SKM-1 (cell line): ENCODE measurements at regions not wholly inside any gene's neighbourhood (a gene's known extent, or its start where the extent isn't known, plus 50 kb on each side); places are given as distances from the start of the nearest gene placed in this dataset.
A peak's percentile ranks its signal among the peaks of the same experiment; 100 is the strongest.
"Not testable (repeated sequence)": the region's sequence is repeated elsewhere in the genome, so short reads cannot be mapped to it uniquely, and the experiment has no call there.

ENCODE experiments used
- DNase-seq: peaks from one replicate; lab custom pipeline; 2025; ENCODE audit not compliant: unreplicated experiment; lab: John Stamatoyannopoulos, UW

DNA sequence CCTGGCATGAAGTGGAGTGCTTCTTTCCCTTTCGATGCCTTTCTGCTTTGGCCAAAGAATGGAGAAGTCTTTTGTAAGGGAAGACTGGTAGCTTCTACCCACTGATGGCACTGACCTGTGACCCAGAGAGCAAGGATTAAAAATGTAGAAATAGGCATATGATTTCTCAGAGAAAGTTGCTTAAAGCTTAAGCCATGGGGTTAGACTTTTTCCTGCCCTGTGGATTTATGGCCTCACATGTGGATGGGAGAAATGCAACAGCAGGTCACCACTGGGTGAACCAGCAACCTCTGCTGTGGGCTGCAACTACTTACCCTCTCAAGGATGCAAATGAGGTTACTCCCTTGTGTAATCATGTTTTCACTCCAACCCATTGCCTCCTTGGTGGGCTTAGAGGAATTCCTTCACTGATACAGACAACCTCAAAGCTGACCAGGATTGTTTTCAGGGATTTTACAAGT is 86.7 kb upstream of the CDC42EP3 start:
- not testable (repeated sequence) for DNase-seq

DNA sequence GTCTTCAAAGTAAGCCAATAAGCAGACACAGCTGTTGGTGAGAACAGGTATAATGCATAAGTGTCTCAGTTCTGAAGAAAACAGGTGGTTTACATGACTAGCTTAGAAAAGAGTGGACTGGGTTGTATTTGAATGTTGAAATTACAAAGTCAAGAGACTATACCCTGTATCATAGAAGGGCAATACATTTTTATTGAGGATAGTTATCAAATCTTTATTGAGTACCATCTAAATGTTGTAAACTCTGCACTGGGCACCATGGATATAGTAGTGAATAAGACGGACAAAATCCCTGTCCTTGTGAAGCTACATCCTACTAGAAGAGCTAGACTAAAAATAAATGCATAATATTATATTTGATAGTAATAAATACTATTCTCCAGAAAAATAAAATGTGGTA is 88.5 kb upstream of the CDC42EP3 start:
- DNase-seq, result not testable (repeated sequence)

DNA sequence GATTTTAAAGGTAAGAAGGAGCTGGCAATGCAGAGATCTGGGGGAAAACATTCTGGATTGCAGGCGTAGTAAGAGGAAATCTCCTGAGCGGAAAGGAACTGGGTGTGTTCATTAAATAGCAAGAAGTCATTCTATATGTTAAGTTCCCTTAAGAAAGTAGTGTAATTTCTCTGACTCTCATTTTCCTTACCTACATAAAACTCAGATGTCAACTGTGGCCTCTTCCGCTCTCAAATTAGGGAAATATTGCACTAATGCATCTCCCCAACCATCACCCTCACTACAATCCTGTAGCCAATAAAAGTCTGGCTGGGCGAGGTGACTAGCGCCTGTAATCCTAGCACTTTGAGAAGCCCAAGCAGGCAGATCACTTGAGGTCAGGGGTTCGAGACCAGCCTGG is 89.0 kb upstream of the CDC42EP3 start:
- DNase-seq, result no peak

DNA sequence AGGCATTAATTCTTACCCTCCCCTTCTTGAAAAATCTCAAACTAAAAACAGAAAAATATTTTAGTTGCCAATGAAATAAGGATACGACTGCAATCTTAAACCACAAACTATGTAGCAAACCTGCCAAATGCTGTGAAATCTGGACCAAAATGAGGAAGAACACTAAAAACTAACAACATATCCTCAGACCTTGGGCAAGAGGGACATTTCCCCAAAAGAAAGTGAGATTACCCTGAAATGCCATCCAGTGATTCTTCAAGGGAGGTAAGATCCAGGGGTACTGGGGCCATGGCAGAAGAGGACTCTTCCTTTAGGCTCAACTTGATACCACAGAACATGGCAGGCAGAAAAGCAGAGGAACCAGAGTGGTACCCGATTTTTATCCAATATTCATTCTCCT is 90.8 kb upstream of the CDC42EP3 start:
- peak; percentile 44 for DNase-seq

DNA sequence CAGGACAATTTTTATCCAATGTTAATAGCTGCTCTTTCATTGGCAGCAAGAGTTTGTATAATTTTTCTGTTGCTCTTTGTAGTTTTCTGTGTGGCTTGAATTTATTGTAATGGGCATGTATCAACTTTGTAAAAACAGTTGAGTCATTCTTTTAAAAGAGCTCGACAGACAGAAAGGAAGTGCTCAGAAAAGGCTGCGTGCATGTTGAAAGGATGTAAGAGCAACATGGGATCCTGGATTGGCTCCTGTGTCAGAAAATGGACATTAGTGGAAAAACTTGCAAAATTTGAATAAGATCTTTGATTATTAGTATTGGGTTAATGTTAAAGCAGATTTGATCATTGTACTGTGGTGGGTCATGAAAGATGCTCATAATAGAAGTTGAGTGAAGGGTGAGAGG is 93.3 kb upstream of the CDC42EP3 start:
- no peak for DNase-seq

DNA sequence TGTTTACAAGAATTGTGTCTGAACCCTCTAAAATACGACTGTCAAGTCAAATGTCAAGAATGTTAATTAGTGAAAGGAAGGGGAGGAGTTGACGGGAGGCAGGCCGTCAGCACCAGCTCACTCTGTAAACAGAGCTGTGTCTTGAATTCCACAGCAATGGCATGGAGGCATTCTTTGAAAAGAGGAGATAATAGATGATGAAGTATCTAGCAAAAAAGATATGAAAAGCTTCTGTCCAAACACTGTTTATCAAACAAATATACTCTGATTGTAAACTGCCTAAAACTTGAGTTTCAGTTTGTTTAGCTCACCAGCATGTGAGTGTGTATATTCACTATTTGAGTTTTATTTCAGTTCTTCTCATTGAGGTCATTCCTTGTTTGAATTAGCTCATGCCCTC is 94.7 kb upstream of the CDC42EP3 start:
- no peak for DNase-seq

DNA sequence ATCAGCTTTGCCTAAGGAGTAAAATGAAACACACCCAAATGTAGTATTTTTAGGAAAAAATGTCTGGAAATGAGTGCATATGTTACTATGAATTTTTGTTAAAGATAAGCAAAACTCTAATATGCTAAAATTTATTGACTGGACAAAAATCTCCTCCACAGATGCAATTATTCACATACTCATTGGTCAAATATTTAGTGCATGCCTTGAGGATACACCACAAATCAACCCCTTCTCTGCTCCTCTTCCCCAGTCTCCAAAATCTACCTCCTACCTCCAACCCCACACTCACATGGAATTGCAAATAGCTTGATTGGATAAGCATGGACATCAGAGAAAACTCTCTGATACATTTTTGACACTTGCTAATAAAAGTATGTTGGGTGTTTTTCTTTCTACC is 95.6 kb upstream of the CDC42EP3 start:
- no peak for DNase-seq

DNA sequence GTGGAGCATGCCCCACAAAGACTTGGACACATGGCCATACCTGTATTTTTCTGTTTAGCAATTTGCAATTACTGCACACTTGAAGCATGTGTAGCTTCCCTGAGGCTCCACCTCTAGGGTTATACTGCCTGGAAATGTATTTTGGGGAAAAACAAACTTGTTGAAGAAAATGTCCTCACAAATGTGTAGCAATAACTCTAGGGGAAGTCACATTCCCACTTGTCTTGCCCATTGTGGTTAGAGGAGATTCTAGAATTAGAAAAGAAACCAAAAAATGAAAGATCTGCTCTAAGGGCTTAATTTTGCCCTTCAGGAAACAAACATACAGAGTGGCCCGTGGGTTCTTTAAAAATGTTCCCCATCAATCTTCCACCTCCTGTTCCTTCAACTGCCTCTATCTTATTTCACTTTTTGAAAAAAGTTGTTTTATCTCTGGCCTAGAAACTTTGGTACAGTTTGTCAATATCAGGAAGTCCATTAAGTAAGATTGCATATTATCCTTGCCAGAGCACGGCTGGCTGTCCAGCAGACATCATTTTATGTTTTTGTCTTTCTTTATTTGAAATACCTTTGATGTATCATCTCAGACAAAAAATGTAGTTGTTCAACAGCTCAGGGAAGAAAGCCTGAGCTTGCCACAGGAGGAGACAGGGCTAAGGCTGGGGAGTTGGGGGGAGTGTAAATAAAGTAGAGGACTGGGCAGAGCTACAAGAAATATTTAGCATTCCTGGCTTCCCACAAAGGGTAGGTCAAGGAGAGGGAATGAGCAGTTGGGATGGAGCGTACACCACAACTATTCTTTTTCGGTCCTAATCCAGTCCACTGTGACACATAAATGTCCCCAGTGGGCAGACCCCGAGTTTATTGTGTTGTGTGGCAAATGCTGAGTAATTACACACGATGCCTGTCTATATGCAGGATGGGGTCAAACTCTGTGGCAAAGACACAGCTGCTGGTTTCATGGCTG is 96.8 kb upstream of the CDC42EP3 start:
- peak; percentile 26 for DNase-seq

DNA sequence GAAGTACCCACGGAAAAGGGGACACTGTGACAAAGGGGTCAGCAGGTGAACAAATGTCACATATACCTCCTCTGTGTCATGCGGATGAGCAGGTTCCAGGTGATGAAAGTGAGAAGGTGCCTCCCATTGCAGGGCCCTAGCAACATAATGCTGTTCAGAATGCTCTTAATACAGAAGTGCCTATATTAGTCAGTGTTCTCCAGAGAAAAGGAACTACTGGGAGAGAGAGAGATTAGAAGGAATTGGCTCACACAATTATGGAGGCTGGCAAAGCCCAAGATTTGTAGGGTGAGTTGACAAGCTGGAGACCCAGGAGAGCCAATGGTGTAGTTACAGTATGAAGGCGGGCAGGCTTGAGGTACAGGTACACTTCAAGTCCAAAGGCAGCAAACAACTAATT is 98.1 kb upstream of the CDC42EP3 start:
- DNase-seq, result no peak

DNA sequence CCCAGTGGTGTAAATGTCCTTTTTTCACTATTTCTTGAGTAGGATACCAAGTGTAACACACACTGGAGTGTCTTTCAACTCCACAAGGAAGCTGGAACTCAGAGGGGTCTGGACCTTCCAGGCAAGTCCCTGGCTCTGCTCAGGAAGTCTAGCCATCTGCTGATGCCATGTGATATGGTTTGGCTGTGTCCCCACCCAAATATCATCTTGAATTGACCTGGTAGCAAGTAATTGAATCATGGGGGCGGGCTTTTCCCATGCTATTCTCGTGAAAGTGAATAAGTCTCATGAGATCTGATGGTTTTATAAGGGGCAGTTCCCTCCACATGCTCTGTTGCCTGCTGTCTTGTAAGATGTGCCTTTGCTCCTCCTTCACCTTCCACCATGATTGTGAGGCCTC is 99.4 kb upstream of the CDC42EP3 start:
- DNase-seq, result no peak

DNA sequence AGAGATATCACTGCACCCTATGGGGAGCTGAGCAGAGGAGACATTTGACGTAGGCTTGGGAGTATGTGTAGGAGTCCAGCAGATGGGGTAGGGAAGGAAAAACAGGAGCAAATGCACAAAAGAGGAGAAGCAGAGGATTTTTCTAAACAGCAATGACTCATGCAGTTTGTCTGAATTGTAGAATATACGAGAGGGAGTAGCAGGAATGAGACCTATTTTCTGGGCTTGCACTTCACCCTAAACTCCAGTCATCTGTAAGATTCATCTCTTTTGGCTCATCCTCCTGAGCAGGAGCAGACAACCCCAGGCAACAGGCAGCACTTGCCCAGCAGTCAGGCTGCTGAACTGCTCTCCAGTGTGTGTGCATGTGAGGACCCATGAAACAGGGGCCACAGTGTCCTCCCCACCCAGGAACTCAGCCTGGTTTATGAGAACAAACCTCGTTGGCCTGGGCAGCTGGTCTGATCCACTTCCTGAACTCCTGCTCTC is 100.2 kb upstream of the CDC42EP3 start:
- DNase-seq, result no peak

DNA sequence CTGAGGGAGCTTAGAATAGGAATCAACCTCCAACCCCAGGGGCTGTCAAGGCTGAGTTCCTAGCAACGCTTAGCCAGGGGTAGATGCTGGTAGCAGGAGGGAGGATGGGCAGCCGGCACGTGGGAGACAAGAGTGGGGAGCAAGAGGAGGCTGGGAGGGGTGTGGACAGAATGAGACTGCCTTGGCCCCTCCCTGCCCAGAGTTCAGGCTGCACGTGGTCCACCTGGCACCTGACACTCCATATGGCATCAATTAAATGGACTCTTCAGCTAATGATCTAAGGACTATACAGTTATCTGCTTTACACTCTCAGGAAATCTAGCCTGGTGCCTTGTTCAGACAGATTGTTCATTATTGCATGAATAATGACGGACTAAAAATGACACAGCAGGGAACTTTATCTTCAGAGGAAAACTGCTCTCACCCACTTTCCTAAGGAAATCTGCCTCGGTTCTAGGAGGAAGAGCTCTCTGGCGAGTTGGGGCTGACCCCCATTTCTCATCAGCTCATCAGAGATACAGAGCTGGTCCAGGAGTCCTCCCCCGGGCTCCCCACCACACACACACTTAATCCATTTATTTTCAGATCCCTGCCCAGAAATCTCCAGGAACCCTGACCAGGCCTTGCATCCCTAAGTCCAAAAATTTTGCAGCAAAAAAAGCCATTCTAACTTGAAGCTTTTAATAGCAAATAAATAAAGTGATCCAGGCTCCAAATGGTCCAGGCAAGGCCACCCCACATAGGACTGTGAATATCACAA is 102.1 kb upstream of the CDC42EP3 start:
- DNase-seq, result no peak

DNA sequence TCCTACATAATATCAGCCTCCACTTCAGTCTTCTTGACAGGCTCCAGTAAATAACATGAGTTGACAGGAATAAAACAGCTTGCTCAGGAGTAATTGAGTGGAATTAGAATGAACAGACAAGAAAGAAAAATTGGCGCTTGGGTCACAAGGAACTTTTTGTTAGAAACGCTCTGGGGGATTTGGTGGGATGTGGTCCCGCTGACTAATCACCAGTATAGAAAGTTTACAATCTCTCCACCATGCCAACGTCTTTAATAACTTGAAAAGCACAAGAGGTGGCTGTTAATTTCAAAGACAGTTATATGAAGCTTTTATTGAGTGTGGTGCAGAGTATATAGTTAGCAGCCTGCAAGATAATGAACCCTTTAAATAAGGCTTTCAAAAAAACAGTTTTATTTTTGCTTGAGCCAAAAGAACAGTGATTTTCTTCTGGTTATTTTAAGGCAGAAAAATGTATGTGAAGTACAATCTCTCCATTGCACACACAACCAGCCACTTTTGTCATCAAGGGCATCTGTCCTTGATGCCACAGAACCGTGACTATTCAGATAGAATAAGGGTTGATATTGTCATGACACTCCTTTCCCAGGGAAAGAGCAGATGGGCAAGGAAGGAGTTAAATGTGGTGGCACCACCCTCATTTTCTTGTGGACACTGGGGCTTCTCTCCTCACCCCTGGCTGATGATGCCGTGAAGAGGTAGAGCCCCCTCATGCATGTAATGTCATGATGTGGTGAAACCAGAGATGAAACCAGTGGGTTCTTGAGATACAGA is 102.9 kb upstream of the CDC42EP3 start:
- DNase-seq, result not testable (repeated sequence)

DNA sequence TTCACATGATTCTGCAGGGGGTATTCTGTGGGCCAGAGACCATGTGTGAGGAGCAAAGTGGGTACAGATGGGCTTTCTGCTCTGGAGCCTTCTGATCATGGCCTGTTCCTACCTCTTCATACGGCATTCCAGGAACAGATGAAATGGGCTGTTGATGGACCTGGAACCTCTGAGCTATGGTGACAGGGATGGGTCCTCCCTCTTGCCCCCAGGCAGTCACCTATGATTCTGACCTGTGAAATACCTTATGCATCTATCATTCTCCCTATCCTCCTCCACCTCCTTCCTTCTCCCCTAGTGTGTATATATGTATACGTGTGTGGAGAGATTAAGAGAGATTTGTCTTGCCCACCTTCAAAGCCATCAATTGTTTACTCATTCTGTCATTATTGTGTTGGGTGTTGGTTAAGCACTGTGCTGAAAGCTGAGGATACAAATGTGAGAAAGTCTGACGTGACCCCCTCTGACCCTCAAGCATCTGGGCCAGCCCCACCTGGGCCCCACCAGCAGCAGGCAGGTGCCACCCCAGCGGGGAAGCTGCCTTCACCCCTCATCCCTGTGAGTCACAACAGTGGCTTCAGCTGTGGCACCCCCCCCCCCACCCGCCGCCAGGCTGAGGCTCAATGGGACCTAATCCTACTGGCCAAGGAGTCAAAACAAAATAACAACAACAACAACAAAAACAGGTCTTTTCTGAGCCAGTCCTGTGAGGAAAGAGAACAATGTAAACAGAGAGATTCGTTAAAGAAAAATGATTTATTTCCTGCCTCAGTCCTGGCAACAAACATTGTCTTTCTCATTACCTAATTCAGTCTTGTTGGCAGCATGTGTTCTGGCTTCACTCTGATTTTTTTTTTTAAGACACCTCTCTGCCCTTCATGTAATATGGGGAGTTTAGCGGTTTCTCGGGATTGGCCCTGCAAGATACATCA is 103.8 kb upstream of the CDC42EP3 start:
- no peak for DNase-seq

DNA sequence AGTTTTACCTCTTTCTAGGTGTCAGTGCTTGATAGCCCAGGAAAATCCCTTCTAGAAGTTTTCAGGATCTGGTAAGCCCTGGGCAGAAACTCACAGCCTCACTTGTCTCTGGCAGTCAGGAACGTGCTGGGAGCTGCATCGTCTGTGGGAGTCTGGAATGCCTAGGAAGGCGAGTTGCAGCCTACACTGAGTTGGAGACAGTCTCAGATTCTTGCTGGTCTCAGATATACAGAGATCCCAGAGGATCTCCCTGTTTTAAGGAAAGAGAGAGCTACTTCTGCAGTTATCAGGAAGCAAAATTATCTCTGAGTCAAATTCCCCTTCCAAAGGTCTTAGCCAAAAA is 104.4 kb upstream of the CDC42EP3 start:
- DNase-seq, result no peak

DNA sequence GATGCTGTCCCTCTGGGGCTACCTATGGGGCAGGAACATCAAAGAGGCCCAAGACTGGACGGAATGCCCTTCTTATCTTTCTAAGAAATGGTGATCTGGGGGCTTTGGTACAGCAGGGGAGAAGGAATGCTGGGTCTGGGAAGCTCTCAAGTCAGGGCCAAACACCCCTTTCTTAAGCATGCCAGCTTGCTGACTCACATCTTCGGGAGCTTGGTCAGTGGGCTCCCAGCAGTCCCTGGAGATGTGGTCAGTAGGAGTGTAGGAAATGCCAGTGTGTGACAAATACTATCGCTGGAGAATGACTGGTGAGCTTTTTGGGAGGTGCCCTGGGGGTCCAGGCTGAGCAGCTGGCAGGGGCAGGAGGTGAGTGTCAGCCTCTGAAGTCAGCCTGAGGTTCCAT is 105.0 kb upstream of the CDC42EP3 start:
- no peak for DNase-seq

DNA sequence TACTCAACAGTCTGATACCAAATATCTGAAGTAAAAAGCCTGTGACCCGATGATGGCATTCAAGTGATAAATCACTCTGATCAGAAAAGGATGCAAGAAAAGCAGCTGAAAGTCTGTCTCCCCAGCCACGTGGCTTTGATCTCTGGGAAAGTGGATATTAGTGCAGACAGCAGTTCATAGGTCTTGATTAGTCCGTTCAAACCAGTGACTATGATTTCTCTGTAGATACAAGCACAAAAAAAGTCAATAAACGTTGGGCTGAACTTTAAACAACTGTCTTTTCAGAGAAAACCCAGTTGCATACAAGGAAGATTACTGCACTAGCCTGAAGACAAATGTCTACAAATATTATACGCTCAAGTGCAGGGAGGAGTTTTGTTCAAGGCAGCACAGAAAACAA is 107.7 kb upstream of the CDC42EP3 start:
- no peak for DNase-seq

DNA sequence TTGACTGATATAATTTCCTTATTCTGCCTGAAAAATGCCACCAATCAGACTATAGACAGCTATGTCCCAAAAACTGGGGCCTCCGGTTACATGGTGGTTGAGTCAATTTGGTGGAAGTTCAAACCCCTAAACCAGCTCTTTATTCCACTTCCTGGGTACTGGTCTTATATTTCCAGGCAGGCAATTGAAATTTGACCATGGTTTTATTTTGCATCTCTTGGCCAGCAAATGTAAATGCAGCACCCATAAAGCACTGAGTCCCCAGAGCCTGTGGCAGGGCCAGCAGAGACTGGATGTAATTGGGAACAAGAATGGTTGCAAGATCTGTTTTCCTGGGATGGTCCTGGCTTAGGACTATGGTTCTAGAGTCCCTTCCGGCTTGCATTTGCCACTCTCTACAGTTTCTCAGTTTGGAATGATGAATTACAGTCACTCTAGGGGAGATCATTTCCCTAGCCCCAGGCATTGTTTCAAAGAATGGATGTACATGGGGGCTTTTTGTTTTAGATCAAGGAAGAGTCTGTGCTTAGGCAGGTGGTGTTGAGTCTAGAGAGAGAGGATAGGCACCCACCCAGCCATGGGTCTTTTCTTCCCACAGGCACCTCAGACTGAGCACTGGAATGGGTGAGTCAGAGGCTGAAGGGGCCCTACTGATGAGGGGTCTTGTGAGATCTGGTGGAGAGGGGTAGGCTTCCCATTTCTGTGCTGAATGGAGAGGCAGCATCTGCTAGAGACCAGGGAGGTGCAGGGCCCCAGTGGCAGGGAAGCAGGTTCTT is 108.4 kb upstream of the CDC42EP3 start:
- DNase-seq, result no peak

DNA sequence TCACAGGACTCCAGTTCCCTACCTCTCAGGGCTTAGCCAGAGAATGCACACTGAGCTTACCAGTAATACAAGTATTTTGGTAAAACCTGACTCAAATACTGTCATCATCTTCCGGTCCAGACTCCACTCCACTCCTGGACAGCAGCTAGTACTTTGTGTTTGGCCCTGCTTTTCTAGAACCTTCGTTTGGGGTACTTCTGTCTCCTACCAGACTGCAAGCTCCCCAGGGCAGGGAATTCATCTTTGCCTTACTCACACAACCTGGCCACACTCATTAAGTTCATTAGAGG is 108.9 kb upstream of the CDC42EP3 start:
- no peak for DNase-seq

DNA sequence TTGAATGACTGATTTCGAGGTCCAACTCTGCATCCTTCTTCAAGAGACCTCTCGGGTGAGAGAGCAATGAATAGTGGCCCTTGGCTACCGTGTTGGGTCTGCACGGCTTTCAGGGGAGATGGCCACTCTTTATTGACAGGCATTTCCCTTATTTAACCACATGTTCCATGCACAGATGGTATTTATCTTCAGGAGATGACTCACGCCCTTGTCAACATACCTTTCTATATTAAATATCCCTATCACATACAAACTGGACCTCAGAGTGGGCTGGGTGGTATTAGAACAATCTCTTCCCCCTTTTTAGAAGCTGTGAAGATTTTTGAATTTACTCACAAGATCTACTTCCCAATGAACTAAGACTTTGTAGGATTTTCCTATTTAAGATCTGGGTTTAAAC is 109.6 kb upstream of the CDC42EP3 start:
- no peak for DNase-seq
